ENCODE measurements at regions not wholly inside any gene's neighbourhood (a gene's known extent, or its start where the extent isn't known, plus 50 kb on each side); places are given as distances from the start of the nearest gene placed in this dataset.

- no peak for DNase-seq
- TF ChIP-seq CTCF (IDR thresholded peaks at IDR 0.05) = no peak
- Mint-ChIP-seq H3K4me1 (ENCODE audit: low read depth) (no peaks in the 10 kb centered on the region), H3K36me3 (ENCODE audit: low read depth) (no peaks in the 10 kb centered on the region), H3K27ac (no peak overlapping the region), H3K4me3 (no peak overlapping the region), H3K27me3 (ENCODE audit: insufficient read depth) (no peaks in the 10 kb centered on the region), H3K9me3 (peaks cover 27% of the 10 kb centered on the region)
Observed at GRCh38 chr5:118311103-118311819, 677.1 kb downstream of the DTWD2 start.

- no peak for TF ChIP-seq CTCF (IDR thresholded peaks at IDR 0.05)
- Mint-ChIP-seq H3K9me3 (peaks cover 20% of the 10 kb centered on the region), H3K36me3 (ENCODE audit: low read depth) (no peaks in the 10 kb centered on the region), H3K27ac (no peak overlapping the region), H3K4me3 (no peak overlapping the region), H3K4me1 (ENCODE audit: low read depth) (no peaks in the 10 kb centered on the region), H3K27me3 (ENCODE audit: insufficient read depth) (no peaks in the 10 kb centered on the region)
- no peak for DNase-seq
Observed at GRCh38 chr5:118310401-118310800, 677.9 kb downstream of the DTWD2 start.

- H3K27me3 Mint-ChIP-seq (ENCODE audit: insufficient read depth) = no peaks in the 10 kb centered on the region
- DNase-seq = no peak
- peaks cover 10% of the 10 kb centered on the region for H3K9me3 Mint-ChIP-seq
- H3K27ac Mint-ChIP-seq = no peak overlapping the region
- no peak for TF ChIP-seq CTCF (IDR thresholded peaks at IDR 0.05)
- H3K36me3 Mint-ChIP-seq (ENCODE audit: low read depth) = no peaks in the 10 kb centered on the region
- H3K4me3 Mint-ChIP-seq = no peak overlapping the region
- H3K4me1 Mint-ChIP-seq (ENCODE audit: low read depth) = no peaks in the 10 kb centered on the region
Observed at GRCh38 chr5:118303296-118303695, 685.1 kb downstream of the DTWD2 start.

- no peak for DNase-seq
- no peaks in the 10 kb centered on the region for H3K4me1 Mint-ChIP-seq (ENCODE audit: low read depth)
- no peak overlapping the region for H3K4me3 Mint-ChIP-seq
- H3K27me3 Mint-ChIP-seq (ENCODE audit: insufficient read depth) = no peaks in the 10 kb centered on the region
- no peak overlapping the region for H3K27ac Mint-ChIP-seq
- H3K36me3 Mint-ChIP-seq (ENCODE audit: low read depth) = no peaks in the 10 kb centered on the region
- peaks cover 6% of the 10 kb centered on the region for H3K9me3 Mint-ChIP-seq
- no peak for TF ChIP-seq CTCF (IDR thresholded peaks at IDR 0.05)
Observed at GRCh38 chr5:118302786-118303185, 685.6 kb downstream of the DTWD2 start.

GRCh38 chr5:118301696-118302095, 686.7 kb downstream of the DTWD2 start:
- Mint-ChIP-seq H3K4me1 (ENCODE audit: low read depth) (no peaks in the 10 kb centered on the region), H3K27me3 (ENCODE audit: insufficient read depth) (no peaks in the 10 kb centered on the region)

More at GRCh38 chr5:118301696-118302095, 686.7 kb downstream of the DTWD2 start:
- Mint-ChIP-seq H3K9me3 (peaks cover under 1% of the 10 kb centered on the region), H3K4me3 (no peak overlapping the region), H3K36me3 (ENCODE audit: low read depth) (no peaks in the 10 kb centered on the region), H3K27ac (no peak overlapping the region)
- TF ChIP-seq CTCF (IDR thresholded peaks at IDR 0.05) = no peak
- DNase-seq = no peak

Measured in HFFc6 (cell line).